GM12873 (cell line): ENCODE measurements at regions not wholly inside any gene's neighbourhood (a gene's known extent, or its start where the extent isn't known, plus 50 kb on each side); places are given as distances from the start of the nearest gene placed in this dataset.

Experiments
- TF ChIP-seq, protein P1 (sequence below): IDR thresholded peaks from 2 replicates; pipeline ENCODE4 v1.5.1; 2012; ENCODE audit warnings: low read depth, mild to moderate bottlenecking, moderate library complexity, low read length, control low read depth; ENCODE audit not compliant: insufficient read depth; ENCODE audit errors: missing control alignments

- TF ChIP-seq, protein P1, sequence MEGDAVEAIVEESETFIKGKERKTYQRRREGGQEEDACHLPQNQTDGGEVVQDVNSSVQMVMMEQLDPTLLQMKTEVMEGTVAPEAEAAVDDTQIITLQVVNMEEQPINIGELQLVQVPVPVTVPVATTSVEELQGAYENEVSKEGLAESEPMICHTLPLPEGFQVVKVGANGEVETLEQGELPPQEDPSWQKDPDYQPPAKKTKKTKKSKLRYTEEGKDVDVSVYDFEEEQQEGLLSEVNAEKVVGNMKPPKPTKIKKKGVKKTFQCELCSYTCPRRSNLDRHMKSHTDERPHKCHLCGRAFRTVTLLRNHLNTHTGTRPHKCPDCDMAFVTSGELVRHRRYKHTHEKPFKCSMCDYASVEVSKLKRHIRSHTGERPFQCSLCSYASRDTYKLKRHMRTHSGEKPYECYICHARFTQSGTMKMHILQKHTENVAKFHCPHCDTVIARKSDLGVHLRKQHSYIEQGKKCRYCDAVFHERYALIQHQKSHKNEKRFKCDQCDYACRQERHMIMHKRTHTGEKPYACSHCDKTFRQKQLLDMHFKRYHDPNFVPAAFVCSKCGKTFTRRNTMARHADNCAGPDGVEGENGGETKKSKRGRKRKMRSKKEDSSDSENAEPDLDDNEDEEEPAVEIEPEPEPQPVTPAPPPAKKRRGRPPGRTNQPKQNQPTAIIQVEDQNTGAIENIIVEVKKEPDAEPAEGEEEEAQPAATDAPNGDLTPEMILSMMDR: no peak
Observed at GRCh38 chr20:43292222-43292621, 102.5 kb upstream of the PTPRT start.

- TF ChIP-seq, protein P1: no peak
Observed at GRCh38 chr20:43287637-43288036, 97.9 kb upstream of the PTPRT start.

- TF ChIP-seq, protein P1: no peak
Observed at GRCh38 chr20:43285170-43285569, 95.5 kb upstream of the PTPRT start.

GRCh38 chr20:43284486-43284885 is 94.8 kb upstream of the PTPRT start:
- TF ChIP-seq, protein P1: no peak

- TF ChIP-seq, protein P1: no peak
Observed at GRCh38 chr20:43283126-43283525, 93.4 kb upstream of the PTPRT start.

DNA sequence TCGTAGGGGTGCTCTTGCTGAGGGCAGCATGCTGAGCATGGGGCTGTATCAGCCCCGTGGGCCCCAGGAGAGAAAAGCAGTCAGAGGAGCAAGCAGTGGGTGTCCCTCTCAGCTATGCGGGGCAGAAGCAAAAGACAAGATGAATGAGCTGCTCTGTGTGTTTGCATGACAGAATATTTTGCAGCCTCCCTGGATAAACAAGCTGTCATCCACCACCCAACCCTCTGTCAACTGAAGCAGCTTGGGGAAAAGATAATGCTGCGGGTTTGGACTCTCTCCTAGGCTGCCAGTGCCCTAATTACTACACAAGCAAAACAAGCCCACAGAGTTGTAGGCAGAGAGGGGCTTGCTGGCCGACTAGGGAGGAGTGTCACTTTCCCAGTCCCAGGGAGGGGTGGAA is 82.3 kb upstream of the PTPRT start:
- TF ChIP-seq, protein P1: no peak

GRCh38 chr20:43265449-43265848 is 75.7 kb upstream of the PTPRT start:
- TF ChIP-seq, protein P1: no peak

- TF ChIP-seq, protein P1: no peak
Observed at GRCh38 chr20:43263226-43263625, 73.5 kb upstream of the PTPRT start.
